ENCODE measurements at regions not wholly inside any gene's neighbourhood (a gene's known extent, or its start where the extent isn't known, plus 50 kb on each side); places are given as distances from the start of the nearest gene placed in this dataset.

GRCh38 chr3:174620855-174621472 lies 238.2 kb upstream of the NAALADL2 start:
- no peak overlapping the region for H3K4me3 ChIP-seq (ENCODE audit: low read depth, low read length, poor library complexity, severe bottlenecking)
- no peaks in the 10 kb centered on the region for H3K9me3 ChIP-seq (ENCODE audit: low read length)
- ChIA-PET POLR2A (interaction anchor here (0.6 kb wide), 1 partner anchor 844 kb away, joined by 5 read pairs; no protein-coding TSS in a partner anchor), CTCF (ENCODE audit: unreplicated experiment) (no interaction called here)
- no peaks in the 10 kb centered on the region for H3K36me3 ChIP-seq (ENCODE audit: insufficient read depth, low read length)
- no peak overlapping the region for H3K4me2 ChIP-seq (ENCODE audit: low read length)
- H3K27ac ChIP-seq (ENCODE audit: low read depth, low read length, poor library complexity, severe bottlenecking) = no peak overlapping the region
- no peak overlapping the region for H2AFZ ChIP-seq (ENCODE audit: low read length)
- DNase-seq (ENCODE audit: low spot score) = no peak
- no peaks in the 10 kb centered on the region for H4K20me1 ChIP-seq (ENCODE audit: insufficient read depth, low read length)
- H3K79me2 ChIP-seq (ENCODE audit: insufficient read depth, low read depth, low read length) = no peaks in the 10 kb centered on the region
- BruUV-seq (replicated peaks) = no TSS peak
- H3K9me2 ChIP-seq (ENCODE audit: insufficient read depth, low read length) = no peaks in the 10 kb centered on the region
- intact Hi-C loops (cut with micrococcal nuclease; ENCODE audit: unreplicated experiment) = no loop called here
- no peak for TF ChIP-seq EZH2phosphoT487 (IDR thresholded peaks at IDR 0.05; ENCODE audit: borderline replicate concordance, low read depth, low read length)
- TF ChIP-seq CTCF (conservative IDR thresholded peaks at IDR 0.05; ENCODE audit: low read length) = no peak
- no peaks in the 10 kb centered on the region for H3K4me1 ChIP-seq (ENCODE audit: insufficient read depth, low read length, poor library complexity, severe bottlenecking)

GRCh38 chr3:174633342-174633741 lies 225.8 kb upstream of the NAALADL2 start:
- no peak for DNase-seq (ENCODE audit: low spot score)
- Histone ChIP-seq H3K9me3 (ENCODE audit: low read length) (no peaks in the 10 kb centered on the region), H3K9me2 (ENCODE audit: insufficient read depth, low read length) (no peaks in the 10 kb centered on the region), H3K4me1 (ENCODE audit: insufficient read depth, low read length, poor library complexity, severe bottlenecking) (no peaks in the 10 kb centered on the region), H2AFZ (ENCODE audit: low read length) (no peak overlapping the region), H4K20me1 (ENCODE audit: insufficient read depth, low read length) (no peaks in the 10 kb centered on the region), H3K36me3 (ENCODE audit: insufficient read depth, low read length) (no peaks in the 10 kb centered on the region), H3K79me2 (ENCODE audit: insufficient read depth, low read depth, low read length) (no peaks in the 10 kb centered on the region), H3K4me2 (ENCODE audit: low read length) (no peak overlapping the region), H3K4me3 (ENCODE audit: low read depth, low read length, poor library complexity, severe bottlenecking) (no peak overlapping the region), H3K27ac (ENCODE audit: low read depth, low read length, poor library complexity, severe bottlenecking) (no peak overlapping the region)
- POLR2A ChIA-PET = no interaction called here
- TF ChIP-seq EZH2phosphoT487 (IDR thresholded peaks at IDR 0.05; ENCODE audit: borderline replicate concordance, low read depth, low read length) (no peak), CTCF (conservative IDR thresholded peaks at IDR 0.05; ENCODE audit: low read length) (no peak)
- BruUV-seq (replicated peaks) = no TSS peak
- CTCF ChIA-PET (ENCODE audit: unreplicated experiment) = no interaction called here
- intact Hi-C loops (cut with micrococcal nuclease; ENCODE audit: unreplicated experiment) = no loop called here

- no peak for TF ChIP-seq EZH2phosphoT487 (IDR thresholded peaks at IDR 0.05; ENCODE audit: borderline replicate concordance, low read depth, low read length)
- TF ChIP-seq CTCF (conservative IDR thresholded peaks at IDR 0.05; ENCODE audit: low read length) = no peak
- CTCF ChIA-PET (ENCODE audit: unreplicated experiment) = no interaction called here
These were observed 222.7 kb upstream of the NAALADL2 start for GRCh38 chr3:174636451-174636850.

More at GRCh38 chr3:174636451-174636850, 222.7 kb upstream of the NAALADL2 start:
- H3K4me3 ChIP-seq (ENCODE audit: low read depth, low read length, poor library complexity, severe bottlenecking) = no peak overlapping the region
- no peak overlapping the region for H3K4me2 ChIP-seq (ENCODE audit: low read length)
- no peaks in the 10 kb centered on the region for H3K36me3 ChIP-seq (ENCODE audit: insufficient read depth, low read length)
- H2AFZ ChIP-seq (ENCODE audit: low read length) = no peak overlapping the region
- no peak overlapping the region for H3K27ac ChIP-seq (ENCODE audit: low read depth, low read length, poor library complexity, severe bottlenecking)
- no peaks in the 10 kb centered on the region for H4K20me1 ChIP-seq (ENCODE audit: insufficient read depth, low read length)
- no TSS peak for BruUV-seq (replicated peaks)
- POLR2A ChIA-PET = no interaction called here
- DNase-seq (ENCODE audit: low spot score) = no peak
- H3K4me1 ChIP-seq (ENCODE audit: insufficient read depth, low read length, poor library complexity, severe bottlenecking) = no peaks in the 10 kb centered on the region
- H3K9me2 ChIP-seq (ENCODE audit: insufficient read depth, low read length) = no peaks in the 10 kb centered on the region
- no peaks in the 10 kb centered on the region for H3K9me3 ChIP-seq (ENCODE audit: low read length)
- no peaks in the 10 kb centered on the region for H3K79me2 ChIP-seq (ENCODE audit: insufficient read depth, low read depth, low read length)
- intact Hi-C loops (cut with micrococcal nuclease; ENCODE audit: unreplicated experiment) = no loop called here
